ENCODE measurements at regions not wholly inside any gene's neighbourhood (a gene's known extent, or its start where the extent isn't known, plus 50 kb on each side); places are given as distances from the start of the nearest gene placed in this dataset.
"Not testable (repeated sequence)": the region's sequence is repeated elsewhere in the genome, so short reads cannot be mapped to it uniquely, and the experiment has no call there.

GRCh38 chr1:195648875-195649274, 959.4 kb downstream of the KCNT2 start:
- DNase-seq = not testable (repeated sequence)

GRCh38 chr1:195637539-195637938, 970.7 kb downstream of the KCNT2 start:
- no peak for DNase-seq

GRCh38 chr1:195618287-195618686, 990.0 kb downstream of the KCNT2 start:
- DNase-seq = no peak

GRCh38 chr1:195617106-195617505, 991.1 kb downstream of the KCNT2 start:
- no peak for DNase-seq

- DNase-seq = no peak
Measured at GRCh38 chr1:195608883-195609282, 999.4 kb downstream of the KCNT2 start.

GRCh38 chr1:195606483-195606882, 1001.8 kb downstream of the KCNT2 start:
- DNase-seq = no peak

- no peak for DNase-seq
Measured at GRCh38 chr1:195604287-195604686, 1004.0 kb downstream of the KCNT2 start.

GRCh38 chr1:195597891-195598290, 1010.3 kb downstream of the KCNT2 start:
- no peak for DNase-seq

GRCh38 chr1:195594773-195595172, 1013.5 kb downstream of the KCNT2 start:
- no peak for DNase-seq

- no peak for DNase-seq
Measured at GRCh38 chr1:195594322-195594721, 1013.9 kb downstream of the KCNT2 start.

GRCh38 chr1:195591917-195592672, 1016.1 kb downstream of the KCNT2 start:
- no peak for DNase-seq

- DNase-seq = no peak
Measured at GRCh38 chr1:195590649-195591048, 1017.6 kb downstream of the KCNT2 start.

GRCh38 chr1:195584870-195585624, 1023.2 kb downstream of the KCNT2 start:
- DNase-seq = no peak

GRCh38 chr1:195580988-195581387, 1027.3 kb downstream of the KCNT2 start:
- DNase-seq = no peak

- no peak for DNase-seq
Measured at GRCh38 chr1:195577748-195578147, 1030.5 kb downstream of the KCNT2 start.

- no peak for DNase-seq
Measured at GRCh38 chr1:195576641-195577040, 1031.6 kb downstream of the KCNT2 start.

GRCh38 chr1:195574511-195574910, 1033.7 kb downstream of the KCNT2 start:
- no peak for DNase-seq

GRCh38 chr1:195569934-195570333, 1038.3 kb downstream of the KCNT2 start:
- no peak for DNase-seq

- no peak for DNase-seq
Measured at GRCh38 chr1:195568389-195568788, 1039.9 kb downstream of the KCNT2 start.

GRCh38 chr1:195562074-195562473, 1046.2 kb downstream of the KCNT2 start:
- no peak for DNase-seq

GRCh38 chr1:195550071-195550862, 1058.0 kb downstream of the KCNT2 start:
- DNase-seq = no peak

- DNase-seq = no peak
Measured at GRCh38 chr1:195530961-195531360, 1077.3 kb downstream of the KCNT2 start.

GRCh38 chr1:195529881-195530280, 1078.4 kb downstream of the KCNT2 start:
- no peak for DNase-seq
